A204.1 (cell line): ENCODE measurements at regions not wholly inside any gene's neighbourhood (a gene's known extent, or its start where the extent isn't known, plus 50 kb on each side); places are given as distances from the start of the nearest gene placed in this dataset.

Experiments used
- FAIRE-seq: peaks from 2 replicates; lab custom pipeline; 2012; peaks lifted over from hg19 to GRCh38; lab: Jason Lieb, UNC

GRCh38 chr10:10156917-10157600, 860.6 kb upstream of the CELF2 start:
- FAIRE-seq, result no peak

GRCh38 chr10:10160821-10161312, 856.8 kb upstream of the CELF2 start:
- FAIRE-seq, result no peak

- no peak for FAIRE-seq
These were observed 852.8 kb upstream of the CELF2 start for GRCh38 chr10:10164848-10165247.

- FAIRE-seq, result no peak
These were observed 852.3 kb upstream of the CELF2 start for GRCh38 chr10:10165415-10165814.

GRCh38 chr10:10178476-10178875, 839.2 kb upstream of the CELF2 start:
- FAIRE-seq, result no peak

- FAIRE-seq, result no peak
These were observed 823.8 kb upstream of the CELF2 start for GRCh38 chr10:10193848-10194247.

GRCh38 chr10:10196701-10197100, 821.0 kb upstream of the CELF2 start:
- FAIRE-seq, result no peak

- FAIRE-seq, result no peak
These were observed 820.2 kb upstream of the CELF2 start for GRCh38 chr10:10197423-10197822.

GRCh38 chr10:10198363-10198762, 819.3 kb upstream of the CELF2 start:
- no peak for FAIRE-seq

GRCh38 chr10:10204415-10204814, 813.3 kb upstream of the CELF2 start:
- FAIRE-seq, result no peak

- no peak for FAIRE-seq
These were observed 811.8 kb upstream of the CELF2 start for GRCh38 chr10:10205906-10206305.

GRCh38 chr10:10207538-10207937, 810.1 kb upstream of the CELF2 start:
- FAIRE-seq, result no peak

- FAIRE-seq, result no peak
These were observed 809.5 kb upstream of the CELF2 start for GRCh38 chr10:10208196-10208595.

- no peak for FAIRE-seq
These were observed 808.5 kb upstream of the CELF2 start for GRCh38 chr10:10209167-10209566.

- FAIRE-seq, result no peak
These were observed 806.3 kb upstream of the CELF2 start for GRCh38 chr10:10211409-10211808.

- no peak for FAIRE-seq
These were observed 804.4 kb upstream of the CELF2 start for GRCh38 chr10:10213237-10213636.

GRCh38 chr10:10222304-10222841, 795.3 kb upstream of the CELF2 start:
- FAIRE-seq, result no peak

- FAIRE-seq, result no peak
These were observed 794.5 kb upstream of the CELF2 start for GRCh38 chr10:10223131-10223530.

GRCh38 chr10:10225136-10225676, 792.5 kb upstream of the CELF2 start:
- FAIRE-seq, result no peak

- FAIRE-seq, result no peak
These were observed 784.4 kb upstream of the CELF2 start for GRCh38 chr10:10233229-10233628.

- no peak for FAIRE-seq
These were observed 782.7 kb upstream of the CELF2 start for GRCh38 chr10:10235003-10235402.

- FAIRE-seq, result no peak
These were observed 770.1 kb upstream of the CELF2 start for GRCh38 chr10:10247585-10247984.

GRCh38 chr10:10256860-10257259, 760.8 kb upstream of the CELF2 start:
- no peak for FAIRE-seq

- no peak for FAIRE-seq
These were observed 758.7 kb upstream of the CELF2 start for GRCh38 chr10:10259013-10259412.
